Smooth muscle cell (in vitro differentiated cells): ENCODE measurements at regions not wholly inside any gene's neighbourhood (a gene's known extent, or its start where the extent isn't known, plus 50 kb on each side); places are given as distances from the start of the nearest gene placed in this dataset.
"Not testable (repeated sequence)": the region's sequence is repeated elsewhere in the genome, so short reads cannot be mapped to it uniquely, and the experiment has no call there.

Source experiments
- DNase-seq: peaks from one replicate; lab custom pipeline; 2025; ENCODE audit not compliant: unreplicated experiment; lab: John Stamatoyannopoulos, UW
- H2AFZ ChIP-seq: fragments of 200-600 bp; sonication (generic); 2 replicates; pipeline ENCODE4 v1.6.0; 2016; ENCODE audit warnings: antibody characterized with exemption, low read depth, mild to moderate bottlenecking
- H3F3A ChIP-seq: fragments of 200-600 bp; sonication (generic); 2 replicates; pipeline ENCODE4 v1.6.0; 2017; ENCODE audit warnings: antibody characterized with exemption, low read depth
- H3K27ac ChIP-seq: fragments of 200-600 bp; sonication (generic); 2 replicates; pipeline ENCODE4 v1.5.1; 2016; ENCODE audit warnings: low read depth, mild to moderate bottlenecking
- H3K27me3 ChIP-seq: fragments of 200-600 bp; sonication (generic); 2 replicates; pipeline ENCODE4 v1.6.1; 2016; ENCODE audit warnings: low read depth, mild to moderate bottlenecking
- H3K36me3 ChIP-seq: fragments of 200-600 bp; sonication (generic); 2 replicates; pipeline ENCODE4 v1.5.1; 2016; ENCODE audit warnings: low read depth
- H3K4me1 ChIP-seq: fragments of 200-600 bp; sonication (generic); 2 replicates; pipeline ENCODE4 v1.5.1; 2016; ENCODE audit warnings: low read depth
- H3K4me2 ChIP-seq: fragments of 200-600 bp; sonication (generic); 2 replicates; pipeline ENCODE4 v1.6.0; 2016; ENCODE audit warnings: mild to moderate bottlenecking
- H3K4me3 ChIP-seq: fragments of 200-600 bp; sonication (generic); 2 replicates; pipeline ENCODE4 v1.5.1; 2016; ENCODE audit warnings: mild to moderate bottlenecking
- H3K79me2 ChIP-seq: fragments of 200-600 bp; sonication (generic); 2 replicates; pipeline ENCODE4 v1.6.0; 2016; ENCODE audit warnings: low read depth, mild to moderate bottlenecking
- H3K9ac ChIP-seq: fragments of 200-600 bp; sonication (generic); 2 replicates; pipeline ENCODE4 v1.6.0; 2016; ENCODE audit warnings: low read depth
- H3K9me3 ChIP-seq: fragments of 200-600 bp; sonication (generic); replicated peaks from 2 replicates; pipeline ENCODE4 v1.5.1; 2016; ENCODE audit warnings: low read depth
- H4K20me1 ChIP-seq: fragments of 200-600 bp; sonication (generic); 2 replicates; pipeline ENCODE4 v1.6.0; 2016; ENCODE audit warnings: low read depth
- CTCF ChIP-seq: fragments of 200-600 bp; sonication (generic); IDR thresholded peaks from 2 replicates; pipeline ENCODE4 v1.5.1; 2017; ENCODE audit warnings: borderline replicate concordance, mild to moderate bottlenecking, antibody characterized with exemption; ENCODE audit not compliant: insufficient read depth, poor library complexity, severe bottlenecking
- WGBS: methylation state at CpG from one replicate; pipeline ENCODE4 v1.1.7; 2016; ENCODE audit warnings: low lambda C conversion rate; 5-methylcytosine and 5-hydroxymethylcytosine counted together

- H3K4me3 ChIP-seq = no peak overlapping the region
- H3K9ac ChIP-seq = no peak overlapping the region
- H3K27me3 ChIP-seq = no peaks in the 10 kb centered on the region
- no peak for DNase-seq
- peak; percentile 21 for TF ChIP-seq CTCF
- H4K20me1 ChIP-seq = no peaks in the 10 kb centered on the region
- H3K36me3 ChIP-seq = no peaks in the 10 kb centered on the region
- no peaks in the 10 kb centered on the region for H3K4me1 ChIP-seq
- no peaks in the 10 kb centered on the region for H3F3A ChIP-seq
- H3K27ac ChIP-seq = no peak overlapping the region
- no peaks in the 10 kb centered on the region for H3K79me2 ChIP-seq
- no peak overlapping the region for H2AFZ ChIP-seq
- H3K9me3 ChIP-seq = no peaks in the 10 kb centered on the region
- WGBS = 70% methylated on average over 5 of the region's 5 CpGs
- H3K4me2 ChIP-seq = no peak overlapping the region
Observed at GRCh38 chr1:73205294-73205973, 923.1 kb upstream of the NEGR1 start.

- no peaks in the 10 kb centered on the region for H3F3A ChIP-seq
- 100% methylated on average over 1 of the region's 1 CpG for WGBS
- no peak for TF ChIP-seq CTCF
- H3K9me3 ChIP-seq = no peaks in the 10 kb centered on the region
- no peak overlapping the region for H2AFZ ChIP-seq
- no peak overlapping the region for H3K27ac ChIP-seq
- no peaks in the 10 kb centered on the region for H4K20me1 ChIP-seq
- no peaks in the 10 kb centered on the region for H3K36me3 ChIP-seq
- H3K4me3 ChIP-seq = no peak overlapping the region
- no peaks in the 10 kb centered on the region for H3K27me3 ChIP-seq
- H3K9ac ChIP-seq = no peak overlapping the region
- no peak for DNase-seq
- no peak overlapping the region for H3K4me2 ChIP-seq
- no peaks in the 10 kb centered on the region for H3K79me2 ChIP-seq
- H3K4me1 ChIP-seq = no peaks in the 10 kb centered on the region
Observed at GRCh38 chr1:73197972-73198371, 915.6 kb upstream of the NEGR1 start.

- Histone ChIP-seq H3K27ac (no peak overlapping the region), H3K4me2 (no peak overlapping the region), H3K4me1 (no peaks in the 10 kb centered on the region), H3K36me3 (no peaks in the 10 kb centered on the region), H2AFZ (no peak overlapping the region), H3K27me3 (no peaks in the 10 kb centered on the region), H3K9me3 (no peaks in the 10 kb centered on the region), H3K4me3 (no peak overlapping the region), H4K20me1 (no peaks in the 10 kb centered on the region), H3K9ac (no peak overlapping the region), H3F3A (no peaks in the 10 kb centered on the region), H3K79me2 (no peaks in the 10 kb centered on the region)
- WGBS = 96% methylated on average over 1 of the region's 1 CpG
- no peak for TF ChIP-seq CTCF
- no peak for DNase-seq
Observed at GRCh38 chr1:73194965-73195364, 912.6 kb upstream of the NEGR1 start.

- H4K20me1 ChIP-seq, H3K27me3 ChIP-seq, H3K36me3 ChIP-seq, DNase-seq, H3K4me2 ChIP-seq, H3K4me3 ChIP-seq, H3K9me3 ChIP-seq, H3K79me2 ChIP-seq, H2AFZ ChIP-seq, H3K4me1 ChIP-seq, H3K9ac ChIP-seq, H3F3A ChIP-seq: not testable (repeated sequence)
- peak overlapping the region; percentile 60 for H3K27ac ChIP-seq
- WGBS = 91% methylated on average over 2 of the region's 2 CpGs
Observed at GRCh38 chr1:73183581-73183980, 901.2 kb upstream of the NEGR1 start.
